ENCODE measurements at regions not wholly inside any gene's neighbourhood (a gene's known extent, or its start where the extent isn't known, plus 50 kb on each side); places are given as distances from the start of the nearest gene placed in this dataset.

GRCh38 chr3:139182598-139182997 is 137.9 kb upstream of the PRR23C start (continued):
- TF ChIP-seq ZNF511 (CRISPR knock-in tag; IDR thresholded peaks at IDR 0.05) (no peak), ZNF830 (CRISPR knock-in tag; IDR thresholded peaks at IDR 0.05) (no peak), C11orf30 (IDR thresholded peaks at IDR 0.05; ENCODE audit: low read depth) (no peak), ZNF143 (CRISPR knock-in tag; IDR thresholded peaks at IDR 0.05) (no peak), BRF1 (IDR thresholded peaks at IDR 0.05; ENCODE audit: borderline replicate concordance, extremely low read depth, insufficient read length) (no peak), ZNF584 (CRISPR knock-in tag; IDR thresholded peaks at IDR 0.05; ENCODE audit: low read depth) (no peak)

- POLR2A ChIA-PET, result no interaction called here
- no peaks in the 10 kb centered on the region for H3K9me1 ChIP-seq (ENCODE audit: control insufficient read depth, insufficient read depth, low read length)
- no peaks in the 10 kb centered on the region for H3K9me3 ChIP-seq (replicated peaks; ENCODE audit: control insufficient read depth, insufficient read depth, low read depth, low read length)
- H3K4me3 ChIP-seq, result no peak overlapping the region
- 33% methylated on average over 3 of the region's 3 CpGs for WGBS (ENCODE audit: insufficient coverage, low coverage, missing lambda C conversion rate)
- H3K9ac ChIP-seq (ENCODE audit: insufficient read depth in 1 of 2, low read depth in 2 of 2, low read length in 2 of 2), result no peak overlapping the region
- no peaks in the 10 kb centered on the region for H3K79me2 ChIP-seq (ENCODE audit: control insufficient read depth, insufficient read depth, low read length)
- FAIRE-seq, result no peak
- intact Hi-C loops (cut with micrococcal nuclease) (loop anchor here (5.0 kb wide), 1 partner anchor 73 kb away; no protein-coding TSS in a partner anchor), in situ Hi-C loops (cut with MboI) (no loop called here)
- H3K27me3 ChIP-seq (ENCODE audit: control insufficient read depth in 2 of 2, insufficient read depth in 2 of 2, low read length in 2 of 2), result no peaks in the 10 kb centered on the region
- no peaks in the 10 kb centered on the region for H3K4me1 ChIP-seq (replicated peaks in 1 of 2; ENCODE audit: control insufficient read depth in 2 of 2, insufficient read depth in 2 of 2, low read length in 2 of 2)
- BruUV-seq (replicated peaks), result no TSS peak
- H3K27ac ChIP-seq (ENCODE audit: extremely low read depth, low read depth, low read length), result no peak overlapping the region
- no peak for ATAC-seq
- no peak overlapping the region for H3K4me2 ChIP-seq (ENCODE audit: insufficient read depth, low read length)
- H2AFZ ChIP-seq (ENCODE audit: low read depth, low read length), result no peak overlapping the region
- no peaks in the 10 kb centered on the region for H4K20me1 ChIP-seq (replicated peaks; ENCODE audit: control insufficient read depth, insufficient read depth, low read length)
- no peak for DNase-seq (ENCODE audit: extremely low read depth in 1 of 4, low spot score in 3 of 4)
- no peaks in the 10 kb centered on the region for H3K36me3 ChIP-seq (ENCODE audit: control insufficient read depth, insufficient read depth, low read length)
- CTCF ChIA-PET (ENCODE audit: low intra/inter-chr PET ratio), result no interaction called here
- no peak for TF ChIP-seq RAD21 (CRISPR knock-in tag; conservative IDR thresholded peaks at IDR 0.05 in 1 of 2, IDR thresholded peaks at IDR 0.05 in 1 of 2)
- TF ChIP-seq RBM22 (IDR thresholded peaks at IDR 0.05; ENCODE audit: low read depth, low read length, poor library complexity, severe bottlenecking), result no peak
- no peak for TF ChIP-seq CTCF (IDR thresholded peaks at IDR 0.05 in 2 of 3, conservative IDR thresholded peaks at IDR 0.05 in 1 of 3; ENCODE audit: insufficient read depth in 2 of 3, low read depth in 1 of 3, low read length in 3 of 3)
- no peak for TF ChIP-seq E4F1 (CRISPR knock-in tag; IDR thresholded peaks at IDR 0.05; ENCODE audit: borderline replicate concordance)
- no peak for TF ChIP-seq CREB5 (CRISPR knock-in tag; IDR thresholded peaks at IDR 0.05)
- no peak for TF ChIP-seq TAL1 (IDR thresholded peaks at IDR 0.05)
- no peak for TF ChIP-seq ZNF707 (CRISPR knock-in tag; conservative IDR thresholded peaks at IDR 0.05)
- TF ChIP-seq GABPB1 (CRISPR knock-in tag; IDR thresholded peaks at IDR 0.05), result no peak
- TF ChIP-seq ZNF436 (CRISPR knock-in tag; IDR thresholded peaks at IDR 0.05), result no peak
- TF ChIP-seq RUNX1 (IDR thresholded peaks at IDR 0.05; ENCODE audit: low read depth), result no peak
These were observed 140.8 kb upstream of the PRR23C start for GRCh38 chr3:139185527-139185926.
